HS-5 (cell line): ENCODE measurements at regions not wholly inside any gene's neighbourhood (a gene's known extent, or its start where the extent isn't known, plus 50 kb on each side); places are given as distances from the start of the nearest gene placed in this dataset.

Experiments used
- DNase-seq: peaks from one replicate; pipeline ENCODE4 v3.0.0-alpha.2; 2012; ENCODE audit warnings: low read depth

DNA sequence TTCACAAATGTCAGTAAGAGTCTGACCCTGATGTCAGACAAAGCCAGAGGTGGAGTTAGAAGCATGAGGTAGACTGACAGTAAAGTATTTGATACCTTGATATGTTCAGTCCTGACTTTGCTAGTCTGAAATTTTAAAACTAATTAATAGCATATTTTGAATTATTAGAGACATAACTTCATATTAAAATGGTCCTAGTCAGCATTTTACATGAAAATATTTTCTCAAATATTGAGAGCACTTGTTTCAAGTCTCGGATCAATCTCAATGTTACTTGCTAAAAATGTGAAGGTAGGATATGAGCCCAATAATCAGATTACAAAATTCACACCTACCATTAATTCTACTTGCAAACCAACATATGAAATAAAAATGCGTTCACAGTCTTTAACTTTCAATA, 58.1 kb upstream of the TTC14 start:
- DNase-seq, result no peak

DNA sequence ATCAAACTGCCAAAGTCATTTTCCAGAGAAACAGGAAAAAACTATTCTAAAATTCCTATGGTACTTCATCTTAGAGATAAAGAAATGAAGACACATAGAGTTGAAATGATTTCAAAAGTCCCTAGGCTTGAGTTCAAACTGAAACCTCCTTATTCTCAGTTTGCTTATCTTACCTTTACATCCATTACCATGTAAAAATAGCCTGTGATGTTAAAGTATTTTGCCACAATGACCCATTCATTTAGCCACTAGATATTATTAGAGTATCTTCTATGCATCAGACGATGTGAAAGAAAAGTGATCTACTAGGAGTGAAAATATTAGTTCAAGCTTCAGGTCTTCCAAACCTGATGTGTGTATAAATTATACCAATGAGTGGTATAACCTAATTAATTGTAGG, 55.1 kb upstream of the TTC14 start:
- DNase-seq, result no peak

DNA sequence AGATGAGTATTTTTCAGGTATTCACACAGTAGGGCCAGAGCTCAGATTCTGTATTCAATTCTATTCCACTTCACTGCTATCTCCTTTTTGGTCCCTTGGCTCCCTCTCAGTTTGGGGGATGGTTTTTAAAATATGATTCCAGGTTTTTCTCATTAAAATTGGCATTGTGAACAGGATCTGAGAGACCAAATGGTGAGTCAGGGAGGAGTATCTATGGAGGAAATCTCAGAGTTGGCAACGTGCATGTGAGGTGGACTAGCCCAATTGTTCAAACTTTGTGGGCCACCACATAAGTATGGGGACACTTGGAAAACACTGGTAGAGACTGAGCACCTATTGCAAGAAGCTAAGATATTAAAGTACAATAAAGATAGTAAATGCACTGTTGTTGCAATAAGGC, 53.9 kb upstream of the TTC14 start:
- DNase-seq, result peak; percentile 29
